WTC11 (cell line): ENCODE measurements at regions not wholly inside any gene's neighbourhood (a gene's known extent, or its start where the extent isn't known, plus 50 kb on each side); places are given as distances from the start of the nearest gene placed in this dataset.

Source experiments
- ESRRA ChIP-seq: sonication (generic); formaldehyde crosslinking; IDR thresholded peaks from 2 replicates; pipeline ENCODE4 v1.8.1; 2022; ENCODE audit warnings: mild to moderate bottlenecking, missing genetic modification reagents, borderline replicate concordance
- TF ChIP-seq, protein P1 (sequence below): fragments of 200-600 bp; IDR thresholded peaks from 2 replicates; pipeline ENCODE4 v1.8.0; 2022; ENCODE audit warnings: antibody characterized with exemption
- TF ChIP-seq, protein P2 (sequence below): sonication (generic); formaldehyde crosslinking; IDR thresholded peaks from 2 replicates; pipeline ENCODE4 v1.8.0; 2023; ENCODE audit warnings: missing genetic modification reagents, mild to moderate bottlenecking, borderline replicate concordance
- TF ChIP-seq, protein P3 (sequence below): sonication (generic); formaldehyde crosslinking; IDR thresholded peaks from 2 replicates; pipeline ENCODE4 v1.8.1; 2023; ENCODE audit warnings: mild to moderate bottlenecking, missing genetic modification reagents, moderate library complexity

- TF ChIP-seq, protein P1, sequence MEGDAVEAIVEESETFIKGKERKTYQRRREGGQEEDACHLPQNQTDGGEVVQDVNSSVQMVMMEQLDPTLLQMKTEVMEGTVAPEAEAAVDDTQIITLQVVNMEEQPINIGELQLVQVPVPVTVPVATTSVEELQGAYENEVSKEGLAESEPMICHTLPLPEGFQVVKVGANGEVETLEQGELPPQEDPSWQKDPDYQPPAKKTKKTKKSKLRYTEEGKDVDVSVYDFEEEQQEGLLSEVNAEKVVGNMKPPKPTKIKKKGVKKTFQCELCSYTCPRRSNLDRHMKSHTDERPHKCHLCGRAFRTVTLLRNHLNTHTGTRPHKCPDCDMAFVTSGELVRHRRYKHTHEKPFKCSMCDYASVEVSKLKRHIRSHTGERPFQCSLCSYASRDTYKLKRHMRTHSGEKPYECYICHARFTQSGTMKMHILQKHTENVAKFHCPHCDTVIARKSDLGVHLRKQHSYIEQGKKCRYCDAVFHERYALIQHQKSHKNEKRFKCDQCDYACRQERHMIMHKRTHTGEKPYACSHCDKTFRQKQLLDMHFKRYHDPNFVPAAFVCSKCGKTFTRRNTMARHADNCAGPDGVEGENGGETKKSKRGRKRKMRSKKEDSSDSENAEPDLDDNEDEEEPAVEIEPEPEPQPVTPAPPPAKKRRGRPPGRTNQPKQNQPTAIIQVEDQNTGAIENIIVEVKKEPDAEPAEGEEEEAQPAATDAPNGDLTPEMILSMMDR, result no peak
- TF ChIP-seq, protein P2, sequence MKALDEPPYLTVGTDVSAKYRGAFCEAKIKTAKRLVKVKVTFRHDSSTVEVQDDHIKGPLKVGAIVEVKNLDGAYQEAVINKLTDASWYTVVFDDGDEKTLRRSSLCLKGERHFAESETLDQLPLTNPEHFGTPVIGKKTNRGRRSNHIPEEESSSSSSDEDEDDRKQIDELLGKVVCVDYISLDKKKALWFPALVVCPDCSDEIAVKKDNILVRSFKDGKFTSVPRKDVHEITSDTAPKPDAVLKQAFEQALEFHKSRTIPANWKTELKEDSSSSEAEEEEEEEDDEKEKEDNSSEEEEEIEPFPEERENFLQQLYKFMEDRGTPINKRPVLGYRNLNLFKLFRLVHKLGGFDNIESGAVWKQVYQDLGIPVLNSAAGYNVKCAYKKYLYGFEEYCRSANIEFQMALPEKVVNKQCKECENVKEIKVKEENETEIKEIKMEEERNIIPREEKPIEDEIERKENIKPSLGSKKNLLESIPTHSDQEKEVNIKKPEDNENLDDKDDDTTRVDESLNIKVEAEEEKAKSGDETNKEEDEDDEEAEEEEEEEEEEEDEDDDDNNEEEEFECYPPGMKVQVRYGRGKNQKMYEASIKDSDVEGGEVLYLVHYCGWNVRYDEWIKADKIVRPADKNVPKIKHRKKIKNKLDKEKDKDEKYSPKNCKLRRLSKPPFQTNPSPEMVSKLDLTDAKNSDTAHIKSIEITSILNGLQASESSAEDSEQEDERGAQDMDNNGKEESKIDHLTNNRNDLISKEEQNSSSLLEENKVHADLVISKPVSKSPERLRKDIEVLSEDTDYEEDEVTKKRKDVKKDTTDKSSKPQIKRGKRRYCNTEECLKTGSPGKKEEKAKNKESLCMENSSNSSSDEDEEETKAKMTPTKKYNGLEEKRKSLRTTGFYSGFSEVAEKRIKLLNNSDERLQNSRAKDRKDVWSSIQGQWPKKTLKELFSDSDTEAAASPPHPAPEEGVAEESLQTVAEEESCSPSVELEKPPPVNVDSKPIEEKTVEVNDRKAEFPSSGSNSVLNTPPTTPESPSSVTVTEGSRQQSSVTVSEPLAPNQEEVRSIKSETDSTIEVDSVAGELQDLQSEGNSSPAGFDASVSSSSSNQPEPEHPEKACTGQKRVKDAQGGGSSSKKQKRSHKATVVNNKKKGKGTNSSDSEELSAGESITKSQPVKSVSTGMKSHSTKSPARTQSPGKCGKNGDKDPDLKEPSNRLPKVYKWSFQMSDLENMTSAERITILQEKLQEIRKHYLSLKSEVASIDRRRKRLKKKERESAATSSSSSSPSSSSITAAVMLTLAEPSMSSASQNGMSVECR (CRISPR knock-in tag), result no peak
- no peak for TF ChIP-seq ESRRA (CRISPR knock-in tag)
- TF ChIP-seq, protein P3, sequence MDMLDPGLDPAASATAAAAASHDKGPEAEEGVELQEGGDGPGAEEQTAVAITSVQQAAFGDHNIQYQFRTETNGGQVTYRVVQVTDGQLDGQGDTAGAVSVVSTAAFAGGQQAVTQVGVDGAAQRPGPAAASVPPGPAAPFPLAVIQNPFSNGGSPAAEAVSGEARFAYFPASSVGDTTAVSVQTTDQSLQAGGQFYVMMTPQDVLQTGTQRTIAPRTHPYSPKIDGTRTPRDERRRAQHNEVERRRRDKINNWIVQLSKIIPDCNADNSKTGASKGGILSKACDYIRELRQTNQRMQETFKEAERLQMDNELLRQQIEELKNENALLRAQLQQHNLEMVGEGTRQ (CRISPR knock-in tag), result no peak
Measured at GRCh38 chr20:22962567-22963439, 72.3 kb upstream of the SSTR4 start.
